K562 (cell line): ENCODE measurements at regions not wholly inside any gene's neighbourhood (a gene's known extent, or its start where the extent isn't known, plus 50 kb on each side); places are given as distances from the start of the nearest gene placed in this dataset.

Source experiments
- POLR2A ChIP-seq: fragments of 450-650 bp; conservative IDR thresholded peaks from 2 replicates; pipeline ENCODE4 v1.6.1; 2016
- ZZZ3 ChIP-seq: fragments of 450-650 bp; IDR thresholded peaks from 2 replicates; pipeline ENCODE4 v1.6.1; 2016; ENCODE audit warnings: antibody characterized with exemption, mild to moderate bottlenecking, moderate library complexity

DNA sequence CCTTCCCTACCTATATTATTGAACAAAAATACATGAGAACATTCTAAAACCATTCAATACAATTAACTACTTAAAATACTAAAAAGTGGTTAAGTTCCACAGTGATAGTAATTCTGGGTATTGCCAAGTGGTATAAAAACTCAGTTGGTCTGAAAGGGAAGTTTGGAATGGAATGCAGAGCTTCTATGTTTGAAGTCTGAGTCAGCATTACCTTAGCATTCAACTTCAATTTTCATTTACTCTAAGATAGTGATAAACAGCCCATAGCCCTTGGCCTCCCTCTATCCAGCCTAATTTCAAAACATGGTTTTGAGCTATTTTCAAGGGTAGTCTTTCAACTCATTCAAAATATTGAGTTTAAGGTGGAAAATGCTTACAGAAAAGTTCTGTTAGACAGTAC is 140.4 kb upstream of the ASCC3 start:
- TF ChIP-seq ZZZ3 (no peak), POLR2A (no peak)
